Neural crest cell (in vitro differentiated cells): ENCODE measurements at regions not wholly inside any gene's neighbourhood (a gene's known extent, or its start where the extent isn't known, plus 50 kb on each side); places are given as distances from the start of the nearest gene placed in this dataset.
A peak's percentile ranks its signal among the peaks of the same experiment; 100 is the strongest.

ENCODE experiments used
- DNase-seq: peaks from one replicate; pipeline ENCODE4 v3.0.0; 2021; ENCODE audit warnings: low read depth, mixed read lengths, low spot score
- H3K27ac Mint-ChIP-seq: one replicate; pipeline ENCODE4 v1.8.0; 2021; ENCODE audit warnings: mild to moderate bottlenecking, mixed read lengths; ENCODE audit not compliant: unreplicated experiment
- H3K27me3 Mint-ChIP-seq: 2 replicates; pipeline ENCODE4 v1.8.0; 2021; ENCODE audit warnings: low read depth, mild to moderate bottlenecking, mixed read lengths
- H3K36me3 Mint-ChIP-seq: 2 replicates; pipeline ENCODE4 v1.8.0; 2021; ENCODE audit warnings: low read depth, mild to moderate bottlenecking, mixed read lengths
- H3K4me1 Mint-ChIP-seq: 2 replicates; pipeline ENCODE4 v1.8.0; 2021; ENCODE audit warnings: mixed read lengths
- H3K4me3 Mint-ChIP-seq: one replicate; pipeline ENCODE4 v1.8.0; 2021; ENCODE audit warnings: mild to moderate bottlenecking, mixed read lengths
- H3K9me3 Mint-ChIP-seq: 2 replicates; pipeline ENCODE4 v1.8.0; 2021; ENCODE audit warnings: mixed read lengths
- CTCF ChIP-seq: fragments of 200-600 bp; sonication (generic); conservative IDR thresholded peaks from 2 replicates; pipeline ENCODE4 v1.5.0; 2021; ENCODE audit warnings: antibody characterized with exemption, mild to moderate bottlenecking

GRCh38 chr15:38071211-38071972 lies 137.0 kb downstream of the TMCO5A start:
- H3K27me3 Mint-ChIP-seq, result no peaks in the 10 kb centered on the region
- peak overlapping the region; percentile 88 for H3K4me3 Mint-ChIP-seq
- no peak for DNase-seq
- no peak for TF ChIP-seq CTCF
- peaks cover 93% of the 10 kb centered on the region for H3K4me1 Mint-ChIP-seq
- peak overlapping the region; percentile 99 for H3K27ac Mint-ChIP-seq
- no peaks in the 10 kb centered on the region for H3K9me3 Mint-ChIP-seq
- no peaks in the 10 kb centered on the region for H3K36me3 Mint-ChIP-seq

- Mint-ChIP-seq H3K4me1 (peaks cover 95% of the 10 kb centered on the region), H3K36me3 (no peaks in the 10 kb centered on the region), H3K9me3 (no peaks in the 10 kb centered on the region), H3K4me3 (peak overlapping the region; percentile 88), H3K27ac (peak overlapping the region; percentile 99), H3K27me3 (no peaks in the 10 kb centered on the region)
- no peak for DNase-seq
- TF ChIP-seq CTCF, result no peak
Measured at GRCh38 chr15:38072007-38072347, 137.5 kb downstream of the TMCO5A start.

- peak overlapping the region; percentile 99 for H3K27ac Mint-ChIP-seq
- H3K36me3 Mint-ChIP-seq, result no peaks in the 10 kb centered on the region
- TF ChIP-seq CTCF, result peak; percentile 15
- H3K4me1 Mint-ChIP-seq, result peaks cover 97% of the 10 kb centered on the region
- no peaks in the 10 kb centered on the region for H3K27me3 Mint-ChIP-seq
- H3K9me3 Mint-ChIP-seq, result no peaks in the 10 kb centered on the region
- DNase-seq, result peak; percentile 87
- H3K4me3 Mint-ChIP-seq, result peak overlapping the region; percentile 88
Measured at GRCh38 chr15:38072348-38073177, 138.1 kb downstream of the TMCO5A start.

GRCh38 chr15:38073178-38073946 lies 138.9 kb downstream of the TMCO5A start:
- Mint-ChIP-seq H3K4me1 (peaks cover 94% of the 10 kb centered on the region), H3K4me3 (peak overlapping the region; percentile 88), H3K36me3 (no peaks in the 10 kb centered on the region), H3K27me3 (no peaks in the 10 kb centered on the region), H3K9me3 (no peaks in the 10 kb centered on the region), H3K27ac (peak overlapping the region; percentile 99)
- DNase-seq, result no peak
- no peak for TF ChIP-seq CTCF

- H3K36me3 Mint-ChIP-seq, result no peaks in the 10 kb centered on the region
- peak overlapping the region; percentile 99 for H3K27ac Mint-ChIP-seq
- no peaks in the 10 kb centered on the region for H3K9me3 Mint-ChIP-seq
- no peak for DNase-seq
- TF ChIP-seq CTCF, result no peak
- H3K27me3 Mint-ChIP-seq, result no peaks in the 10 kb centered on the region
- H3K4me3 Mint-ChIP-seq, result peak overlapping the region; percentile 88
- H3K4me1 Mint-ChIP-seq, result peaks cover 87% of the 10 kb centered on the region
Measured at GRCh38 chr15:38074029-38074428, 139.6 kb downstream of the TMCO5A start.
